ENCODE measurements at regions not wholly inside any gene's neighbourhood (a gene's known extent, or its start where the extent isn't known, plus 50 kb on each side); places are given as distances from the start of the nearest gene placed in this dataset.

- Histone ChIP-seq H3K36me3 (ENCODE audit: control insufficient read depth, insufficient read depth, low read length) (no peaks in the 10 kb centered on the region), H3K27ac (ENCODE audit: low read length) (no peak overlapping the region), H3K4me3 (ENCODE audit: low read length) (no peak overlapping the region), H3K27me3 (ENCODE audit: control insufficient read depth, insufficient read depth, low read length) (no peaks in the 10 kb centered on the region), H3K4me1 (ENCODE audit: control insufficient read depth, insufficient read depth, low read length) (peaks cover 9% of the 10 kb centered on the region), H3K9me3 (replicated peaks; ENCODE audit: control insufficient read depth, low read depth, low read length) (no peaks in the 10 kb centered on the region)
- DNase-seq: peak; percentile 24
- 44% methylated on average over 11 of the region's 22 CpGs for WGBS (ENCODE audit: insufficient coverage)
Measured at GRCh38 chr17:56737421-56738161, 96.1 kb downstream of the C17orf67 start.

DNA sequence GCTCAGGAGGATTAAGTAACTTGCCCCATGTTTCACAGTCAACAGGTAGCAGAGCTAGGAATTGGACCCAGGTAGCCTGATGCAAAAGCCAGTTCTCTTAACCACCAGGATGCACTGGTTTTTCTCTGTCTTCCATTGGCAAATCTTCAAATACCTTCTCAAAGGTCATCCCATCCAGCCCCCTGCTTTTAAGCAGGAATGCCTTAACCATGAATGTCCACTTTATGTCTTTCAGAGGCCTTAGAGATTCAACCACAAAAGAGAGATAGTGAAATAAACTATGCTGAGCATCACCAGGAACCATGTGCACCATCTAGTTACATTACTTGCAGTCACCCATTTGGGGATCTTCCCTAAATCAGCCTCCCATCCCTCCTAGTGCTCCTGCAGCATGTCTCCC is 94.3 kb downstream of the C17orf67 start:
- Histone ChIP-seq H3K9me3 (replicated peaks; ENCODE audit: control insufficient read depth, low read depth, low read length) (peaks cover 4% of the 10 kb centered on the region), H3K27me3 (ENCODE audit: control insufficient read depth, insufficient read depth, low read length) (no peaks in the 10 kb centered on the region), H3K36me3 (ENCODE audit: control insufficient read depth, insufficient read depth, low read length) (no peaks in the 10 kb centered on the region), H3K4me3 (ENCODE audit: low read length) (no peak overlapping the region), H3K27ac (ENCODE audit: low read length) (no peak overlapping the region), H3K4me1 (ENCODE audit: control insufficient read depth, insufficient read depth, low read length) (peaks cover 9% of the 10 kb centered on the region)
- DNase-seq: no peak

DNA sequence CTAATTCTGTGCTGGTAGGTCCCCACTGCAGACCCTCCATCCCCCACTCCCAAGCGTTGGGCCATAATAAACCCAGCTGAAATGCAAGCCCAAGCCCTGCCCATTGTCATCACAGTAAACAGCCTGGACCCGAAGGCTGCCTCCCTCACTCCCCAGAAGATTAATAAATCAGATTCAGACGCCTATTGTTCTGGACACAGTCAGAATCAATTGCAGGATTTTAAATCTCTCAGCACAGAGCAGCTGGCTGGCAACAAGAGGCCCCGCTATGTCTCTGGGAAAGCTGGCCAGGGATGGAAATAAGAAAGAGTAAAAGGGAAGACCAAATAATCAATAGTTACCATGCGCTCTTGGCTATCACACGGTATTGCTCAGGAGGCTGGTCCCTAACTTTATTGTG is 93.9 kb downstream of the C17orf67 start:
- Histone ChIP-seq H3K4me1 (ENCODE audit: control insufficient read depth, insufficient read depth, low read length) (peaks cover 9% of the 10 kb centered on the region), H3K36me3 (ENCODE audit: control insufficient read depth, insufficient read depth, low read length) (no peaks in the 10 kb centered on the region), H3K27ac (ENCODE audit: low read length) (no peak overlapping the region), H3K27me3 (ENCODE audit: control insufficient read depth, insufficient read depth, low read length) (no peaks in the 10 kb centered on the region), H3K9me3 (replicated peaks; ENCODE audit: control insufficient read depth, low read depth, low read length) (peaks cover 4% of the 10 kb centered on the region), H3K4me3 (ENCODE audit: low read length) (no peak overlapping the region)
- WGBS (ENCODE audit: insufficient coverage): 12% methylated on average over 2 of the region's 6 CpGs
- DNase-seq: peak; percentile 17

DNA sequence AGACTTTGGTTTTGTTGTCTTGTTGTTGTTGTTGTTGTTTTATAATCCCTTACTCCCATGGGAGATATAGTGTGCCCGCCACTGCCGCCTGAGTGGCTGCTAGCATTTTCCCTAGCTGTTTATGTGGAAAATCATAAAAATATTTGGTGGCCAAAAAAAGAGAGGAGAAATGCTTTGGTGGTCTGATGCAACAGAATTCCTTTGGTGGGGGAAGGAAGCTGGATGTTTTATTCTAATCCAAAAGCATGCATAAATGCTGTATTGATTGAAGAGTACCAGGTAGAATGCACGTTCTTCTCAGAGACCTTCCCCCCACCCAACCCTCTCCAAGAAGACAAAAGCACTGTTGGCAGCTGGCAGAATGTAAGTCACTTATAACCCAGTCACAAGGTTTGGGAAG is 93.2 kb downstream of the C17orf67 start:
- H3K4me3 ChIP-seq (ENCODE audit: low read length): no peak overlapping the region
- WGBS (ENCODE audit: insufficient coverage): no CpG with 5 or more reads among the region's 3 CpGs
- peaks cover 4% of the 10 kb centered on the region for H3K9me3 ChIP-seq (replicated peaks; ENCODE audit: control insufficient read depth, low read depth, low read length)
- no peaks in the 10 kb centered on the region for H3K27me3 ChIP-seq (ENCODE audit: control insufficient read depth, insufficient read depth, low read length)
- no peaks in the 10 kb centered on the region for H3K36me3 ChIP-seq (ENCODE audit: control insufficient read depth, insufficient read depth, low read length)
- no peak for DNase-seq
- H3K4me1 ChIP-seq (ENCODE audit: control insufficient read depth, insufficient read depth, low read length): peaks cover 9% of the 10 kb centered on the region
- H3K27ac ChIP-seq (ENCODE audit: low read length): no peak overlapping the region
